Activated T-cell treated with anti-CD3 and anti-CD28 coated beads, Interleukin-2, amount 50 U/mL, for 72 hours (primary cell): ENCODE measurements at regions not wholly inside any gene's neighbourhood (a gene's known extent, or its start where the extent isn't known, plus 50 kb on each side); places are given as distances from the start of the nearest gene placed in this dataset.

Experiments
- ATAC-seq, 2 donors: fragments of 150-1000 bp; cut with Tn5 transposase; replicated peaks in 1 of 2; 2 replicates each; pipeline ENCODE4 v1.10.0; 2021; ENCODE audit warnings: moderate library complexity in 2 of 2, mild to moderate bottlenecking in 1 of 2
- DNase-seq, 2 donors: peaks; one replicate each; pipeline ENCODE4 v3.0.0; 2021 to 2022; ENCODE audit warnings: mixed read lengths in 1 of 2
- H3K27ac Mint-ChIP-seq: one replicate; pipeline ENCODE4 v1.8.0; 2022; ENCODE audit warnings: mild to moderate bottlenecking, moderate library complexity, mixed read lengths
- H3K27me3 Mint-ChIP-seq: one replicate; pipeline ENCODE4 v1.8.0; 2022; ENCODE audit warnings: low read depth, mixed read lengths
- H3K36me3 Mint-ChIP-seq, 2 donors: one replicate each; pipeline ENCODE4 v1.8.0; 2022; ENCODE audit warnings: mixed read lengths in 2 of 2, mild to moderate bottlenecking in 1 of 2; ENCODE audit not compliant: insufficient read depth in 2 of 2
- H3K4me1 Mint-ChIP-seq: one replicate; pipeline ENCODE4 v1.8.0; 2022; ENCODE audit warnings: low read depth, mixed read lengths
- H3K4me3 Mint-ChIP-seq, 2 donors: one replicate each; pipeline ENCODE4 v1.8.0; 2022; ENCODE audit warnings: mild to moderate bottlenecking in 2 of 2, mixed read lengths in 2 of 2, moderate library complexity in 2 of 2
- H3K9me3 Mint-ChIP-seq, 2 donors: one replicate each; pipeline ENCODE4 v1.8.0; 2022; ENCODE audit warnings: mixed read lengths in 2 of 2

DNA sequence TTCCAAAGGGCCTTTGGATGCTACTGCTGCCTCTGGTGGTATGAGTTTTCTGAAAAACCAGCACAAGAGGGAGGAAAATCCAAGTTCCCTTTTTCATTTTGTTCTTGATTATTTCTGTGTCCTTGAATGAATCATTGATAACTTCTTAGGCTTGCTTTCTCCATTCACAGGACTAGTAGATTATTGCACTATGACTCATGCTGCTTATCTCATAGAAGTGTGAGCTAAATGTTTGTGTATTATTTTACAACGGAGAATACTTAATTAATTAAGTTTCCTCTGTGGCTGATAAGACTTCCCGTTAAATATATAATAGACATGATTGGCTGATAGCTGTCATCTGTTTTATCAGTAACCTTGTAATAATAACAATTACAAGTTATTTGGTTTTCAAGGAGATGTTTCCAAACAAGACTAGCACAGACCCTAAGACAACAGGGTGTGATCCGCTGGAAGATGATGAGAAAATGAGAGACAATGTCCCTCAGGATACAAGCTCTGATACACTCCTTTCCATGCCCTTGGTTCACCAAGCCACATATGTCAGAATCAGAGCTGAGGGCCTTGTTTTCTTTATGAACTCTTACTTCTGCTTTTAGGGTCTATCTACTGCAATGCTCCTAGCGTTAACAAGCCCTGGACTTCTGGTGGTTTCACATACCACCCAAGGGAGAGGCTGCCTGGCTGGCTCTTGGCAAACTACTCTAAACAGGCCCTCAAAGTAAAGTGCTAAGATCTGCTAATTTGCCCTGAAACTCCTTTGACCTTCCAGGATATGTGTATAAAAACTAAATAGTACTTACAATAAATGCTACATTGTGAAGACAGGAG lies 1078.3 kb downstream of the TTLL7 start:
- H3K27me3 Mint-ChIP-seq: no peaks in the 10 kb centered on the region
- no peak for DNase-seq

DNA sequence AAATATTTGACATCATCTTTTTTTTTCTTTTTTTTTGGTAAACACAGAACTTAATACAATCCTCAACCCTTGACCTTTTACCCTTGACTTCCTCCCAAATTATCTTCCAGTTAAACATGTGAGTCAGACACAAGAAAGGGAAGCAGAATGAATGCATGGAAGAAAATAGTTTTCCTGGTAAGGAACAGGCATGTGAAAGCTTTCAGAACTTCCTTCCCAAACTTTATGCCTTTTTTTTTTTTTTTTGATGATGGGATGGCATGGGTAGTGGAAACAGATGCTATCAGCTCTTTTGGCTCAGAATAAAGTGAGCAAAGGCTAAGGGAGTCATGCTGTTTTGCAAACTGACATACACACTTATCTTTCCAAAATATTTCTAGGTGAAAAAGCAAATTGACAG lies 1079.1 kb downstream of the TTLL7 start:
- no peak for ATAC-seq
- no peaks in the 10 kb centered on the region for H3K36me3 Mint-ChIP-seq
- no peaks in the 10 kb centered on the region for H3K9me3 Mint-ChIP-seq
- no peak for DNase-seq
- no peak overlapping the region for H3K4me3 Mint-ChIP-seq
- H3K27me3 Mint-ChIP-seq: no peaks in the 10 kb centered on the region
- H3K27ac Mint-ChIP-seq: no peak overlapping the region
- H3K4me1 Mint-ChIP-seq: no peaks in the 10 kb centered on the region

More for the DNA sequence above, 1078.3 kb downstream of the TTLL7 start:
- Mint-ChIP-seq H3K4me1 (no peaks in the 10 kb centered on the region), H3K4me3 (no peak overlapping the region), H3K27ac (no peak overlapping the region), H3K36me3 (no peaks in the 10 kb centered on the region), H3K9me3 (no peaks in the 10 kb centered on the region)
- no peak for ATAC-seq

DNA sequence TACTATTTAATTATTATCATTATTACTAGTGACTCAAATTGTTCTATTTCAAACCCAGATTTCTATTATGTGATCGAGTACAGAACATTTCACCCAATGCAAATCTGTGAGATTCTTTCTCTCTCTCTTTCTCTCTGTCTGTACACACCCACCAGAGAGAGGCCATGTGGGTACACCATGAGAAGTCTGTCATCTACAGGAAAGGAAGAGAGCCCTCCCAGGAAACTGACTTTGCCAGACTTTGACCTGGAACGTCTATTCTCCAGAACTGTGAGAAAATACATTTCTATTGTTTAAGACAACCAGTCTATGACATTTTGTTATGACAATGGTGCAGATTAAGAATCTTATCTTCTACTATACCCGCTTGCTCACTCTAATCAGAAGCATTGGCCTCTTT lies 1091.6 kb downstream of the TTLL7 start:
- DNase-seq: no peak

DNA sequence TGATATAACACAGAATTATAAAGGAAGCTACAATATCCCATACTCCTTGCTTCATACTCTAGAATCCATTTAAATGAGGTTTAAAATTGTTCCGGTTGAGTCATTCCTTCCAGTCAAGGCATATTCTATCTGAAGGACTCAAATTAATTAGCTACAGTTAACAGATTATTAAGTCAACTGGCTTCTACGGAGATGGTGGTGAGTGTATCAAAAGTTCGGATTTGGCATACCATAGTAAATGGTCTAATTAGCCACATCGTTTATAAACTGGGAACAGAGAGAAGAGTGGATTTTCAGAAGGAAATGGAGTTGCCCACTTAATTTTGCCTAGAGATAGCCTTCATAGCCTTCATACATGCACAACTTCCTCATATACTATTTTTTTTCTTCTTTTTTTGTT lies 1095.3 kb downstream of the TTLL7 start:
- H3K36me3 Mint-ChIP-seq: peaks cover 0 to 1% of the 10 kb centered on the region in 2 donors
- ATAC-seq: no peak
- DNase-seq: no peak
- no peaks in the 10 kb centered on the region for H3K9me3 Mint-ChIP-seq
- H3K4me1 Mint-ChIP-seq: no peaks in the 10 kb centered on the region
- H3K4me3 Mint-ChIP-seq: no peak overlapping the region
- H3K27ac Mint-ChIP-seq: no peak overlapping the region
- no peaks in the 10 kb centered on the region for H3K27me3 Mint-ChIP-seq

More for the DNA sequence above, 1091.6 kb downstream of the TTLL7 start:
- Mint-ChIP-seq H3K27me3 (no peaks in the 10 kb centered on the region), H3K27ac (no peak overlapping the region), H3K36me3 (peaks cover 0 to 1% of the 10 kb centered on the region in 2 donors), H3K4me3 (no peak overlapping the region), H3K4me1 (no peaks in the 10 kb centered on the region), H3K9me3 (no peaks in the 10 kb centered on the region)
- no peak for ATAC-seq

DNA sequence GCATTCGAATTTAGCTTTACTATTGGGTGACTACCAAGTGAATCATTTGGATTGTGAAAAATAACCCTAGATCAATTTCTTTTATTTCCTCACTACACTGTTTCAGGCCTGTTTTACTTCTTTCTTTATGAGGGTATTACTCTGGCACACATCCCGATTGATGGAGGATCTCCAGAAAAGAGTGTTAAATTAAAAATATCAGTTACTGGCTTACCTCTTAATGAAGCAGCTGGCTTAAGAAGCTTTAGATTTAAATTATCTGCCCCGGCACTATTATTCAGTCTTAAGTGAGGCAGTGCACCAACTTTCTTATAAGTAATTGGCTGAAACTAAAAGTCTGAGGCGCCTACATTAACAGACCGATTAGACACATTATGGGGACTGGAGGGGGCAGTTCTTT lies 1097.4 kb downstream of the TTLL7 start:
- DNase-seq: no peak
- H3K4me3 Mint-ChIP-seq: no peak overlapping the region
- peaks cover 0 to 1% of the 10 kb centered on the region in 2 donors for H3K36me3 Mint-ChIP-seq
- no peak for ATAC-seq
- no peaks in the 10 kb centered on the region for H3K9me3 Mint-ChIP-seq
- no peaks in the 10 kb centered on the region for H3K27me3 Mint-ChIP-seq
- H3K4me1 Mint-ChIP-seq: no peaks in the 10 kb centered on the region
- H3K27ac Mint-ChIP-seq: no peak overlapping the region

DNA sequence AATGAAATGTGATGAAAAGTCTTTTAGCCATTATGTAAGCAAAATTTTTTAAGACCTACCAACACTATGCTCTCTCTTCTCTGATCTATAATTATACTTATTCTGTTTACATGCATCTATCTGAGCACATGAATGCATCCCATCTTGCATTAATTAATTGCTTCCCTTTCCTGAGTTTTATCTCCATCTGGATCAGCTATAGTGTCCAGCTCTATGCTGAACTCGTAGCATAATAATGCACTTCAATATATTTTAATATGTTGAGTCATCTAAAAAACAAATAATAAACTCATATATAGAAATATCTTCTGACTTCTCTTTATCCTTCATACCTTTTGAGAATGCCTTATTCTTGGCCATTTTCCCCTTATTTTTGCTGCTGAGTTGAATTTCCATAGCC lies 1097.8 kb downstream of the TTLL7 start:
- Mint-ChIP-seq H3K9me3 (no peaks in the 10 kb centered on the region), H3K36me3 (peaks cover 0 to 1% of the 10 kb centered on the region in 2 donors), H3K4me1 (no peaks in the 10 kb centered on the region), H3K27ac (no peak overlapping the region), H3K4me3 (no peak overlapping the region), H3K27me3 (no peaks in the 10 kb centered on the region)
- ATAC-seq (no peak), DNase-seq (no peak)

DNA sequence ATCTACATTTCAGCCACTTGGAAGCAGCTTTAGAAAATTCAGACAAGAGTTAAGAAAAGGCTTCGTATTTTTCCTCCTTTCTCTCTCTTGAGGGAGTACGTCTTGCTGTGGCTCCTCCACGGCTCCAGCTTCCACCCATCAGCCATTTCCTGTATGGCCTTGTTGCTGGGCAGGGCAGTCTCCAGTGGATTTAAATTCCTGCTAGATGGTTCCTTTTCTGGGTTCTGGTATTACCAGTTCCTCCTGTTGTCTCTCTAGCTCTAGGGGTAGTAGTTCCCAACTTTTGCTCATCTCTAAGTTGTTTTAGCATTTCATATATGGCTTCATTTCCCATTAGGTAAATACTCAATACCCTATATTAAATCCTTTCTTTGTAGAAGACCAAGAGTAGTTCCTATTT lies 1098.3 kb downstream of the ADGRL2 start:
- Mint-ChIP-seq H3K4me3 (no peak overlapping the region), H3K27ac (no peak overlapping the region), H3K27me3 (no peaks in the 10 kb centered on the region), H3K36me3 (peaks cover 0 to 1% of the 10 kb centered on the region in 2 donors), H3K9me3 (no peaks in the 10 kb centered on the region), H3K4me1 (no peaks in the 10 kb centered on the region)
- no peak for ATAC-seq
- DNase-seq: no peak

DNA sequence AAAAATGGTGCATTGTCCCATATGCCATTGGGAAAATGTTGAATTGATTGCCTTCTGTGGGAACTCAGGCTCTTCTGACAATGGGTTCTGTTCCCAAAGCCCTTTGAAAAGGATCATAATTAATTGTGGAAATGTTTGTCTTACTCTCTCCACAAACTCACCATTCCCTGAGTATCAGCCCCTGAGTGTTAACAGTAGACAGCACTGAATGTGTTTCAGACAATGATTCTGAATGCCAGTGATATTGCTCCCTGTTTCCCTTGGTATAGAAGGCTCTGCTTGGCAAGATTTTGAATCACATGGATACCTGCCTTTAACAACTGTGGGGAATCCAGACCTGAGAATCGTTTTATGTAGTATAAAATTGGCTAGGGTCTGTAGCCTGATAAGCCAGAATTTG lies 1096.8 kb downstream of the ADGRL2 start:
- no peaks in the 10 kb centered on the region for H3K36me3 Mint-ChIP-seq
- H3K4me3 Mint-ChIP-seq: no peak overlapping the region
- ATAC-seq: no peak
- H3K4me1 Mint-ChIP-seq: no peaks in the 10 kb centered on the region
- H3K27ac Mint-ChIP-seq: no peak overlapping the region
- H3K9me3 Mint-ChIP-seq: no peaks in the 10 kb centered on the region
- no peak for DNase-seq
- no peaks in the 10 kb centered on the region for H3K27me3 Mint-ChIP-seq

DNA sequence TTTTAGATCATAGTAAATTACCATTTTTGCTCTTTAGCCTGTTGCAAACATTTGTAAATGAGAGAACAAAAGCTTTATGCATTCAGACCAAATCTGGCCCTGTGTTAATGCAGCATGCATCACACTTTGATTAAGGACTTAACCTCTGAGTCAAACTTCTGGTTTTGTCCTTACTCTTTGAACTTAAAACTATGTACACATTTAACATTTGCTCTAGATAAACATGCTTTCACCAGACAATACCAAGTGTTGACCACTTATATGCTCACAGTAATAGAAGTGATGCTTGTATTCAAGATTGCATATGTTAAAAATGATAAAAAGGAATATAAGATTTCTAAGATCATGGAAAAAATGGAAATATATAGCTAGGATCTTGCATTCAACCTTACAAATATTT lies 1095.3 kb downstream of the ADGRL2 start:
- no peaks in the 10 kb centered on the region for H3K36me3 Mint-ChIP-seq
- H3K27ac Mint-ChIP-seq: no peak overlapping the region
- DNase-seq: no peak
- H3K27me3 Mint-ChIP-seq: no peaks in the 10 kb centered on the region
- no peaks in the 10 kb centered on the region for H3K9me3 Mint-ChIP-seq
- no peaks in the 10 kb centered on the region for H3K4me1 Mint-ChIP-seq
- no peak for ATAC-seq
- H3K4me3 Mint-ChIP-seq: no peak overlapping the region

DNA sequence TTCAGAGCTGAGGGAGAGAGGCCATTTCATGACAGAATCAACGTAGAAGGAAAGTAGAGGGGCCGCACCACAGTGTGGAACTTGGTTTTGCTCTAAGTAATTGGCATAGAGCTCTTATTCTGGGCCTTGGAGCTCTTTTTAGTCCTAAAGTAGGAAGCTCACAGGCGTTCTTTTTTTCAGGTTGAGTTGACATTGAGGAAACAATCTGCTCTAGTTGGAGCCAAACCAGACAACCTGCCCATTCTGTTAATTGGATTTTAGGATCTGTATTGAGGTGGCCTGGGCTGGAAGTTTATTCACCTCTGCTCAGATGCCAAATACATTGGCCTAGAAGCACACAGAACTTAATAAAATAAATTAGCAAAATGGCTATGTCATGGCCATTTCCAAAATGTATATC lies 1093.9 kb downstream of the ADGRL2 start:
- no peak for ATAC-seq
- no peaks in the 10 kb centered on the region for H3K36me3 Mint-ChIP-seq

DNA sequence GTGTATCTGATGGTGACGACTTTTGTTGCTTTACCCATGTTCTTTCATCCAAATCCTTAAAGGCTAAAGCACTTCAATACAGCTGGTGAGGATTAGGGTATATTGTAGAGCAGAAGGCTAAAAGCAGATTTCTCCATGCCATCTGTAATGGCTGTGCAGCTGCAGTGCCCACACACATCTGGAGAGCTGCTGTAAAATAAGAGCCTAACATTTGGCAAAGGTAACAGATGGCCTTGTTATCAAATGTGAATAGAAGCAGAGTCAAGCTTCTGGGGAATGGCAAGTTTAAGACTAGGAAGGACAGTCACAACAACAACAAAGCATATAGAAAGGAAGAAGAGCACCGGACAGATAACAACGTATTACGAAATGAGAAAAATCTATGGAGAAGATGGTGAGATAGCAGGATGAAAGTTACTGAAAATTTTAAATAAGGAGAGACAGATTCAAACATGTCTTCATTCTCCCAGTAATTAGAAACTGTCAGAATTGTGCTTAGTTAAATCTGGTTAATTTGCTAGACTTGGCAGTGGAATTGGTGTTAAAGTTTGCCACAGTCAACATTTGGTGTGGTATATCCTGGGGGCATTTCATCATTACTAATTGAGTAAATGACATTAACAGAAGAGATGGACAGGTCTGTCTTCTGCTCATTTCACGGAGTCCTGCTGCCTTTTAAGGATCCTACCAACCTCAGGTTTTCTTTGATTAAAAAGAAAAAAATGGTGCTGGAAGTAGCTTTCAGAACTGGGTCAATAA lies 1093.2 kb downstream of the ADGRL2 start:
- DNase-seq: no peak
- Mint-ChIP-seq H3K9me3 (no peaks in the 10 kb centered on the region), H3K27ac (no peak overlapping the region), H3K4me3 (no peak overlapping the region), H3K27me3 (no peaks in the 10 kb centered on the region), H3K36me3 (no peaks in the 10 kb centered on the region), H3K4me1 (no peaks in the 10 kb centered on the region)
- no peak for ATAC-seq

More for the DNA sequence above, 1093.9 kb downstream of the ADGRL2 start:
- Mint-ChIP-seq H3K27me3 (no peaks in the 10 kb centered on the region), H3K9me3 (no peaks in the 10 kb centered on the region), H3K4me3 (no peak overlapping the region), H3K27ac (no peak overlapping the region), H3K4me1 (no peaks in the 10 kb centered on the region)
- DNase-seq: no peak

DNA sequence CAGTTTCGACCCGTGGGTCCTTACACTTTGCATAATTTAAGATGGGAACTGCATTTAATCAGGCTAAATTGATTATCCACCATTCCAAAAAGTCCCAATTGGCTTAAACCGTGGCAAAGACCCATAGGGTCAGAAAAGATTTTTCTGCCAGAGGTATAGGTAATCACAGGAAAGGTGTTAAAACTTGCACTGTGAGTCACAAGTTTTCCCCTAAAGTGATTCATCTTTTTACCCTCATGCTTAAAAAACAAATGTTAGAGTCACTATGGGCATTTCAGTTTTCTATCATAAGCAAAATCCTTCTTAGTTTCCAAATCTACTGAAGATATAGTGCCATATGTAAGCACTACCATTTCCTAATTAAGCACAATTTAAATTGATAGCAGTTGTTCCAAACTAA lies 1079.8 kb downstream of the ADGRL2 start:
- Mint-ChIP-seq H3K27ac (no peak overlapping the region), H3K4me1 (no peaks in the 10 kb centered on the region)

DNA sequence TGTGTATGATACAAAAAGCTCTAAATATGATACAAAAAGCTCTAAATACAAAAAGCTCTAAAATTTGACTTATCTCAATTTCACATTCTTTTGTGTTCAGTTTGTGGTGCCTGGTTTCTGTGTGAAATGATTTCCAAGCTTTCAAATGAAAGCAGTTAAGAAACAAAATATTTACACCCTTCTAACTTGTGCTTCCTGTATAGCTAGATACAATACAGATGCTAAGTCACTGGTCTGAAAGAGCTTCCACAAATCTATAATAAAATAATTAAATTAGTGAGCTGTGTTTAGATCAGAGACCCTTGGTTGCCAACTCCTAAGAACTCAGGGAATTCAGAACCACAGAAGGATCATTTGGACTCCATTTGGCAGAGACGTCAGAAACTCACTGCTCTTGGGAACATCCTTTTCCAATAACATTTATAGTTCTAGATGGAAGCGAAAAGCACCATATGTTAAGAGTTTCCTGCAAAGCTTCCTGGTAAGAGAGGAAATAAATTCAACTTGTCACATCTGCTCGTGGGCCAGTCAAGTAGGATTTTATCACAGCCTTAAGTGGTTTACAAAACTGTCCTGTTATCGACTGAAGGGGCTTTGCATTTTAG lies 1079.1 kb downstream of the ADGRL2 start:
- Mint-ChIP-seq H3K4me3 (no peak overlapping the region), H3K36me3 (no peaks in the 10 kb centered on the region), H3K27me3 (peaks cover 17% of the 10 kb centered on the region), H3K9me3 (no peaks in the 10 kb centered on the region), H3K27ac (no peak overlapping the region), H3K4me1 (no peaks in the 10 kb centered on the region)
- ATAC-seq (no peak), DNase-seq (no peak)

More for the DNA sequence above, 1079.8 kb downstream of the ADGRL2 start:
- no peak for DNase-seq
- H3K9me3 Mint-ChIP-seq: no peaks in the 10 kb centered on the region
- ATAC-seq: peak; percentile 47 to 52
- H3K4me3 Mint-ChIP-seq: no peak overlapping the region
- H3K27me3 Mint-ChIP-seq: peaks cover 17% of the 10 kb centered on the region
- no peaks in the 10 kb centered on the region for H3K36me3 Mint-ChIP-seq
